Panc1 (cell line): ENCODE measurements at regions not wholly inside any gene's neighbourhood (a gene's known extent, or its start where the extent isn't known, plus 50 kb on each side); places are given as distances from the start of the nearest gene placed in this dataset.

Source experiments
- REST ChIP-seq, 2 experiments: IDR thresholded peaks; 2 replicates each; pipeline ENCODE4 v1.6.1; 2011 to 2012; ENCODE audit warnings: low read depth in 2 of 2, control low read depth in 1 of 2, low read length in 1 of 2, mild to moderate bottlenecking in 1 of 2, moderate library complexity in 1 of 2; ENCODE audit not compliant: insufficient read depth in 1 of 2
- TF ChIP-seq, protein P1 (sequence below): fragments of 450-650 bp; IDR thresholded peaks from 2 replicates; pipeline ENCODE4 v1.5.1; 2017; ENCODE audit warnings: mild to moderate bottlenecking

GRCh38 chr1:14514739-14515138, 83.7 kb upstream of the KAZN start:
- TF ChIP-seq, protein P1, sequence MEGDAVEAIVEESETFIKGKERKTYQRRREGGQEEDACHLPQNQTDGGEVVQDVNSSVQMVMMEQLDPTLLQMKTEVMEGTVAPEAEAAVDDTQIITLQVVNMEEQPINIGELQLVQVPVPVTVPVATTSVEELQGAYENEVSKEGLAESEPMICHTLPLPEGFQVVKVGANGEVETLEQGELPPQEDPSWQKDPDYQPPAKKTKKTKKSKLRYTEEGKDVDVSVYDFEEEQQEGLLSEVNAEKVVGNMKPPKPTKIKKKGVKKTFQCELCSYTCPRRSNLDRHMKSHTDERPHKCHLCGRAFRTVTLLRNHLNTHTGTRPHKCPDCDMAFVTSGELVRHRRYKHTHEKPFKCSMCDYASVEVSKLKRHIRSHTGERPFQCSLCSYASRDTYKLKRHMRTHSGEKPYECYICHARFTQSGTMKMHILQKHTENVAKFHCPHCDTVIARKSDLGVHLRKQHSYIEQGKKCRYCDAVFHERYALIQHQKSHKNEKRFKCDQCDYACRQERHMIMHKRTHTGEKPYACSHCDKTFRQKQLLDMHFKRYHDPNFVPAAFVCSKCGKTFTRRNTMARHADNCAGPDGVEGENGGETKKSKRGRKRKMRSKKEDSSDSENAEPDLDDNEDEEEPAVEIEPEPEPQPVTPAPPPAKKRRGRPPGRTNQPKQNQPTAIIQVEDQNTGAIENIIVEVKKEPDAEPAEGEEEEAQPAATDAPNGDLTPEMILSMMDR: no peak
- TF ChIP-seq REST (IDR thresholded peaks at IDR 0.05; ENCODE audit: insufficient read depth in 1 of 2, low read depth in 2 of 2, low read length in 1 of 2): no peak
